HL-60 (cell line): ENCODE measurements at regions not wholly inside any gene's neighbourhood (a gene's known extent, or its start where the extent isn't known, plus 50 kb on each side); places are given as distances from the start of the nearest gene placed in this dataset.

Experiments used
- DNase-seq, 2 experiments: peaks; one replicate each; pipeline ENCODE4 v3.0.0-alpha.2; 2010 to 2020; ENCODE audit warnings: low read depth in 1 of 2, low spot score in 1 of 2
- H3K27ac ChIP-seq: fragments of 250-450 bp; sonication (Bioruptor Pico); replicated peaks from 2 replicates; pipeline ENCODE4 v1.5.1; 2020; ENCODE audit warnings: mild to moderate bottlenecking, moderate library complexity
- H3K27me3 ChIP-seq: fragments of 250-450 bp; sonication (Bioruptor Pico); 2 replicates; pipeline ENCODE4 v1.5.1; 2021; ENCODE audit warnings: mild to moderate bottlenecking, moderate library complexity; ENCODE audit not compliant: insufficient read depth, poor library complexity, severe bottlenecking
- H3K4me3 ChIP-seq: replicated peaks from 2 replicates; pipeline ENCODE4 v1.5.1; 2011; ENCODE audit warnings: mild to moderate bottlenecking, control low read depth, low read length; ENCODE audit not compliant: insufficient read depth
- GABPA ChIP-seq: IDR thresholded peaks from 2 replicates; pipeline ENCODE4 v1.6.1; 2012; ENCODE audit warnings: low read depth
- POLR2AphosphoS5 ChIP-seq: IDR thresholded peaks from 2 replicates; pipeline ENCODE4 v1.6.1; 2012; ENCODE audit warnings: low read depth
- SPI1 ChIP-seq: IDR thresholded peaks from 2 replicates; pipeline ENCODE4 v1.6.1; 2012; ENCODE audit warnings: low read depth, mild to moderate bottlenecking, borderline replicate concordance
- TF ChIP-seq, protein P1 (sequence below): IDR thresholded peaks from 2 replicates; pipeline ENCODE4 v1.6.1; 2012; ENCODE audit warnings: low read depth; ENCODE audit not compliant: insufficient replicate concordance
- TF ChIP-seq, protein P2 (sequence below): IDR thresholded peaks from one replicate; pipeline ENCODE4 v1.5.1; 2011; ENCODE audit warnings: low read length, control low read depth, inconsistent platforms; ENCODE audit not compliant: insufficient read depth

DNA sequence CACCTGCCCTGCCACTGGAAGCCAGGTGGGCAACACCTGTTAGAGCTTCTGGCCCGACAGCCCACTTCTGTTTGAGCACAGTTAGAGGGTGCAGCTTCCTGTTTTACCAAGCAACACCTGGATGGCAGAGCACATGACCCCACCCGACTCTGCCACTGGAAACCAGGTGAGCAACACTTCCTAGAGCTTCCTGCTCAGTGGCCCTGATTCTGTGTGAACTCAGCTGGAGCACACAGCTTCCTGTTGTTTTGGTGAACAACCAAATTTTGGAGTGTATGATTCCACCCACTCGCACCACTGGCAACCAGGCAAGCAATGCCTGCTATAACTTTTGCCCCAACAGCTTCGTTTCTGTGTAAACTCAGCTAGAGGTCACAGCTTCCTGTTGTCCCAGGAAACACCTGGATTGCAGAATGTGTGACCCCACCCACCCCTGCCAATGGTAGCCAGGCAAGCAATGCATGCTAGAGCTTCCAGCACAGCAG is 163.8 kb upstream of the KLF8 start:
- H3K4me3 ChIP-seq, result no peak overlapping the region
- no peaks in the 10 kb centered on the region for H3K27me3 ChIP-seq
- DNase-seq, result no peak
- TF ChIP-seq, protein P1, sequence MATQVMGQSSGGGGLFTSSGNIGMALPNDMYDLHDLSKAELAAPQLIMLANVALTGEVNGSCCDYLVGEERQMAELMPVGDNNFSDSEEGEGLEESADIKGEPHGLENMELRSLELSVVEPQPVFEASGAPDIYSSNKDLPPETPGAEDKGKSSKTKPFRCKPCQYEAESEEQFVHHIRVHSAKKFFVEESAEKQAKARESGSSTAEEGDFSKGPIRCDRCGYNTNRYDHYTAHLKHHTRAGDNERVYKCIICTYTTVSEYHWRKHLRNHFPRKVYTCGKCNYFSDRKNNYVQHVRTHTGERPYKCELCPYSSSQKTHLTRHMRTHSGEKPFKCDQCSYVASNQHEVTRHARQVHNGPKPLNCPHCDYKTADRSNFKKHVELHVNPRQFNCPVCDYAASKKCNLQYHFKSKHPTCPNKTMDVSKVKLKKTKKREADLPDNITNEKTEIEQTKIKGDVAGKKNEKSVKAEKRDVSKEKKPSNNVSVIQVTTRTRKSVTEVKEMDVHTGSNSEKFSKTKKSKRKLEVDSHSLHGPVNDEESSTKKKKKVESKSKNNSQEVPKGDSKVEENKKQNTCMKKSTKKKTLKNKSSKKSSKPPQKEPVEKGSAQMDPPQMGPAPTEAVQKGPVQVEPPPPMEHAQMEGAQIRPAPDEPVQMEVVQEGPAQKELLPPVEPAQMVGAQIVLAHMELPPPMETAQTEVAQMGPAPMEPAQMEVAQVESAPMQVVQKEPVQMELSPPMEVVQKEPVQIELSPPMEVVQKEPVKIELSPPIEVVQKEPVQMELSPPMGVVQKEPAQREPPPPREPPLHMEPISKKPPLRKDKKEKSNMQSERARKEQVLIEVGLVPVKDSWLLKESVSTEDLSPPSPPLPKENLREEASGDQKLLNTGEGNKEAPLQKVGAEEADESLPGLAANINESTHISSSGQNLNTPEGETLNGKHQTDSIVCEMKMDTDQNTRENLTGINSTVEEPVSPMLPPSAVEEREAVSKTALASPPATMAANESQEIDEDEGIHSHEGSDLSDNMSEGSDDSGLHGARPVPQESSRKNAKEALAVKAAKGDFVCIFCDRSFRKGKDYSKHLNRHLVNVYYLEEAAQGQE, result no peak
- TF ChIP-seq, protein P2, sequence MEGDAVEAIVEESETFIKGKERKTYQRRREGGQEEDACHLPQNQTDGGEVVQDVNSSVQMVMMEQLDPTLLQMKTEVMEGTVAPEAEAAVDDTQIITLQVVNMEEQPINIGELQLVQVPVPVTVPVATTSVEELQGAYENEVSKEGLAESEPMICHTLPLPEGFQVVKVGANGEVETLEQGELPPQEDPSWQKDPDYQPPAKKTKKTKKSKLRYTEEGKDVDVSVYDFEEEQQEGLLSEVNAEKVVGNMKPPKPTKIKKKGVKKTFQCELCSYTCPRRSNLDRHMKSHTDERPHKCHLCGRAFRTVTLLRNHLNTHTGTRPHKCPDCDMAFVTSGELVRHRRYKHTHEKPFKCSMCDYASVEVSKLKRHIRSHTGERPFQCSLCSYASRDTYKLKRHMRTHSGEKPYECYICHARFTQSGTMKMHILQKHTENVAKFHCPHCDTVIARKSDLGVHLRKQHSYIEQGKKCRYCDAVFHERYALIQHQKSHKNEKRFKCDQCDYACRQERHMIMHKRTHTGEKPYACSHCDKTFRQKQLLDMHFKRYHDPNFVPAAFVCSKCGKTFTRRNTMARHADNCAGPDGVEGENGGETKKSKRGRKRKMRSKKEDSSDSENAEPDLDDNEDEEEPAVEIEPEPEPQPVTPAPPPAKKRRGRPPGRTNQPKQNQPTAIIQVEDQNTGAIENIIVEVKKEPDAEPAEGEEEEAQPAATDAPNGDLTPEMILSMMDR, result no peak
- no peak for TF ChIP-seq GABPA
- TF ChIP-seq POLR2AphosphoS5, result no peak
- no peak for TF ChIP-seq SPI1
- no peak overlapping the region for H3K27ac ChIP-seq

DNA sequence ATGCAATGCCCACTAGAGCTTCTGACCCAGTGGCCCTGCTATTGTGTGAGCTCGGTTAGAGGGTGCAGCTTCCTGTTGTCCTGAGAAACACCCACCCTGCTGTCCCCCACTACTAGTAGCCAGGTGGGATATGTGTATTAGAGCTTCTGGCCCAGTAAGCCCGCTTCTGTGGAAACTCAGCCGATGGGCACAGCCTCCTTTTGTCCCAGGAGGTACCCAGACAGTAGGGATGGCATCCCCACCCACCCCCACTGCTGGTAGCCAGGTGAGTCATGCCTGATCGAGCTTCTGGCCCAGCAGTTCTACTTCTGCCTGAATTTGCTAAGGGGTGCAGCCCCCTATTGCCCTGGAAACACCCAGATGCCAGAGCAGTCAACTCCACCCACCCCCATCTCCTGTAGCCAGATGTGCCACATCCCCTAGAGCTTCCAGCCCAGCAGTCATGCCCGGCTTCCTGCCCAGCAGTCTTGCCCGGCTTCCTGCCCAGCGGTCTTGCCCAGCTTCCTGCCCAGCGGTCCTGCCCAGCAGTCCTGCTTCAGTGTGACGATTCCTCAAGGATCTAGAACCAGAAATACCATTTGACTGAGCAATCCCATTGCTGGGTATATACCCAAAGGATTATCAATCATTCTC is 162.7 kb upstream of the KLF8 start:
- DNase-seq, result no peak
- no peaks in the 10 kb centered on the region for H3K27me3 ChIP-seq
- TF ChIP-seq, protein P2, result no peak
- TF ChIP-seq GABPA (no peak), SPI1 (no peak), POLR2AphosphoS5 (no peak)
- TF ChIP-seq, protein P1, result no peak
- no peak overlapping the region for H3K4me3 ChIP-seq
- H3K27ac ChIP-seq, result no peak overlapping the region

DNA sequence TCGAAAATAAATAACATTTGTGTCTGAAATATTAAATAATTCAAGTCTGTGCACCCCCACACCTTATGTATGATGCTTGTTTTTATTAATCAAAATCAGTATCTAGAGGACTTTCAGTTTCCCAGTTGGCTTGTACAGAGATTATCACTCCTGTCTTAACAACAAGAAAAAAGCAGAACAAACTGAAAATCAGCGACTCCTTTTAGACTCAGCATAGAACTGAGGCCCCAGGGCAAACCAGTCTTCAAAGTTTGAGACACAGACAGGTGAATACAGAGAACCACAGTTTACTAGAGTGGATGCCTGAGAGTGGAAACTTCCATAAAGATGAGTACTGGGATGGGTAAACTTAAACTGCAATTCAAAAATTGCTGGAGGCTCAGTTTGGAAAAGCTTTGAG is 142.8 kb upstream of the KLF8 start:
- no peak for DNase-seq
- Histone ChIP-seq H3K27me3 (no peaks in the 10 kb centered on the region), H3K4me3 (no peak overlapping the region), H3K27ac (no peak overlapping the region)
- TF ChIP-seq SPI1, result no peak
- TF ChIP-seq, protein P1, result no peak
- TF ChIP-seq, protein P2, result no peak
- TF ChIP-seq POLR2AphosphoS5, result no peak
